SK-N-SH (cell line): ENCODE measurements at regions not wholly inside any gene's neighbourhood (a gene's known extent, or its start where the extent isn't known, plus 50 kb on each side); places are given as distances from the start of the nearest gene placed in this dataset.

Source experiments
- CTCF ChIA-PET: fragments of 300-600, 350-600 bp; formaldehyde crosslinking; extraction: SDS; loops from one replicate; lab custom pipeline; 2021; lab: Yijun Ruan, JAX
- POLR2A ChIA-PET: fragments of 350-600 bp; sonication (Branson Sonifier 250); formaldehyde crosslinking; extraction: SDS; loops from one replicate; lab custom pipeline; 2020; ENCODE audit warnings: antibody characterized with exemption, inconsistent platforms; lab: Yijun Ruan, JAX
- DNase-seq: peaks from one replicate; pipeline ENCODE4 v3.0.0; 2012
- H2AFZ ChIP-seq: fragments of 200-600 bp; sonication (generic); 2 replicates; pipeline ENCODE4 v1.8.1; 2016; ENCODE audit warnings: antibody characterized with exemption, mild to moderate bottlenecking, low read depth
- H3F3A ChIP-seq: fragments of 200-600 bp; sonication (generic); replicated peaks from 2 replicates; pipeline ENCODE3; 2016; ENCODE audit warnings: antibody characterized with exemption, mild to moderate bottlenecking; ENCODE audit not compliant: insufficient read depth
- H3K27ac ChIP-seq, 2 experiments: fragments of 200-500 bp in 1 of 2; fragments of 200-600 bp in 1 of 2; sonication (Bioruptor generic) in 1 of 2; sonication (generic), shearing (Covaris generic) in 1 of 2; 2 replicates each; pipeline versions ENCODE4 v1.5.1 to v1.6.1; 2014 to 2016; ENCODE audit warnings: low read depth in 2 of 2, inconsistent platforms in 1 of 2, low read length in 1 of 2, mild to moderate bottlenecking in 1 of 2, mixed read lengths in 1 of 2
- H3K27me3 ChIP-seq: fragments of 200-600 bp; sonication (generic), shearing (Covaris generic); 2 replicates; pipeline ENCODE4 v1.6.1; 2016; ENCODE audit warnings: mixed run types; ENCODE audit not compliant: insufficient read depth
- H3K36me3 ChIP-seq, 2 experiments: fragments of 200-500 bp in 1 of 2; fragments of 200-600 bp in 1 of 2; sonication (Bioruptor generic) in 1 of 2; sonication (generic) in 1 of 2; replicated peaks in 1 of 2; 2 replicates each; pipeline versions ENCODE3 to v1.5.1; 2014 to 2016; ENCODE audit warnings: low read length in 1 of 2, mild to moderate bottlenecking in 1 of 2; ENCODE audit not compliant: insufficient read depth in 2 of 2, control insufficient read depth in 1 of 2
- H3K4me1 ChIP-seq, 2 experiments: fragments of 200-500 bp in 1 of 2; fragments of 200-600 bp in 1 of 2; sonication (Bioruptor generic) in 1 of 2; sonication (generic), shearing (Covaris generic) in 1 of 2; 2 replicates each; pipeline versions ENCODE4 v1.5.1 to v1.6.1; 2014 to 2016; ENCODE audit warnings: low read depth in 1 of 2, low read length in 1 of 2, mixed run types in 1 of 2; ENCODE audit not compliant: insufficient read depth in 2 of 2, control insufficient read depth in 1 of 2
- H3K4me2 ChIP-seq: fragments of 200-600 bp; sonication (generic), shearing (Covaris generic); 2 replicates; pipeline ENCODE4 v1.6.1; 2017; ENCODE audit warnings: mixed run types
- H3K4me3 ChIP-seq, 2 experiments: fragments of 200-500 bp in 1 of 2; fragments of 200-600 bp in 1 of 2; sonication (Bioruptor generic) in 1 of 2; sonication (generic), shearing (Covaris generic) in 1 of 2; 2 replicates each; pipeline versions ENCODE4 v1.5.1 to v1.8.1; 2014 to 2016; ENCODE audit warnings: low read depth in 2 of 2, inconsistent platforms in 1 of 2, low read length in 1 of 2, mild to moderate bottlenecking in 1 of 2, mixed read lengths in 1 of 2, moderate library complexity in 1 of 2
- H3K79me2 ChIP-seq: fragments of 200-600 bp; sonication (generic); 2 replicates; pipeline ENCODE4 v1.8.1; 2017; ENCODE audit warnings: mild to moderate bottlenecking; ENCODE audit not compliant: insufficient read depth
- H3K9ac ChIP-seq: fragments of 200-600 bp; sonication (generic); 2 replicates; pipeline ENCODE4 v1.6.1; 2017; ENCODE audit warnings: mixed run types
- H3K9me2 ChIP-seq: fragments of 200-600 bp; sonication (generic); 2 replicates; pipeline ENCODE4 v1.6.1; 2017; ENCODE audit warnings: mixed run types
- H3K9me3 ChIP-seq: fragments of 200-600 bp; sonication (generic); 2 replicates; pipeline ENCODE4 v1.6.1; 2017; ENCODE audit warnings: mixed run types, mild to moderate bottlenecking, moderate library complexity
- H4K20me1 ChIP-seq: fragments of 200-600 bp; sonication (generic); 2 replicates; pipeline ENCODE4 v1.6.1; 2017; ENCODE audit warnings: mild to moderate bottlenecking, mixed run types; ENCODE audit not compliant: insufficient read depth
- CHD2 ChIP-seq: fragments of 150-350 bp; IDR thresholded peaks from 2 replicates; pipeline ENCODE4 v1.6.1; 2018; ENCODE audit warnings: low read length; ENCODE audit not compliant: partially characterized antibody
- CTCF ChIP-seq: fragments of 200-600 bp; sonication (generic); IDR thresholded peaks from 2 replicates; pipeline ENCODE4 v1.6.1; 2017; ENCODE audit warnings: antibody characterized with exemption, mild to moderate bottlenecking, moderate library complexity
- ELF1 ChIP-seq: IDR thresholded peaks from 2 replicates; pipeline ENCODE4 v1.4.0; 2012
- EP300 ChIP-seq, 2 experiments: IDR thresholded peaks; 2 replicates each; pipeline versions ENCODE4 v1.4.0 to v1.6.1; 2012; ENCODE audit warnings: borderline replicate concordance in 1 of 2, low read depth in 1 of 2, low read length in 1 of 2
- EZH2phosphoT487 ChIP-seq: fragments of 200-600 bp; sonication (generic); IDR thresholded peaks from 2 replicates; pipeline ENCODE4 v1.6.1; 2017; ENCODE audit warnings: low read depth, mixed run types, mild to moderate bottlenecking, antibody characterized with exemption, moderate library complexity, borderline replicate concordance
- FOXJ3 ChIP-seq: sonication (generic); formaldehyde crosslinking; IDR thresholded peaks from 2 replicates; pipeline ENCODE4 v1.5.1; 2020; ENCODE audit warnings: mild to moderate bottlenecking, missing genetic modification reagents
- FOXM1 ChIP-seq: IDR thresholded peaks from 2 replicates; pipeline ENCODE4 v1.4.0; 2012; ENCODE audit warnings: low read depth, mild to moderate bottlenecking
- GABPA ChIP-seq: IDR thresholded peaks from 2 replicates; pipeline ENCODE4 v1.4.0; 2012; ENCODE audit warnings: low read depth, mild to moderate bottlenecking
- IRF3 ChIP-seq: fragments of 150-350 bp; IDR thresholded peaks from 2 replicates; pipeline ENCODE4 v1.6.1; 2016; ENCODE audit warnings: mild to moderate bottlenecking, low read depth, low read length
- JUND ChIP-seq: IDR thresholded peaks from 2 replicates; pipeline ENCODE4 v1.4.0; 2012
- MAX ChIP-seq: IDR thresholded peaks from 2 replicates; pipeline ENCODE4 v1.4.0; 2012; ENCODE audit warnings: low read depth
- MEF2A ChIP-seq: IDR thresholded peaks from 2 replicates; pipeline ENCODE4 v1.4.0; 2012; ENCODE audit warnings: low read depth, borderline replicate concordance
- MXI1 ChIP-seq: IDR thresholded peaks from 2 replicates; pipeline ENCODE4 v1.6.1; 2012; ENCODE audit warnings: mild to moderate bottlenecking, low read depth, low read length, improper control_type of control experiment
- NRF1 ChIP-seq: IDR thresholded peaks from 2 replicates; pipeline ENCODE4 v1.6.1; 2012; ENCODE audit warnings: low read depth, mild to moderate bottlenecking, low read length
- POLR2AphosphoS5 ChIP-seq: IDR thresholded peaks from 2 replicates; pipeline ENCODE4 v1.6.1; 2012; ENCODE audit warnings: low read depth, low read length
- RAD21 ChIP-seq: IDR thresholded peaks from 2 replicates; pipeline ENCODE4 v1.6.1; 2012; ENCODE audit warnings: mild to moderate bottlenecking, low read length
- RFX5 ChIP-seq: IDR thresholded peaks from 2 replicates; pipeline ENCODE4 v1.6.1; 2012; ENCODE audit warnings: mild to moderate bottlenecking, improper control_type of control experiment, low read length
- SMC3 ChIP-seq: IDR thresholded peaks from 2 replicates; pipeline ENCODE4 v1.6.1; 2012; ENCODE audit warnings: low read depth, low read length, improper control_type of control experiment
- TCF12 ChIP-seq: IDR thresholded peaks from 2 replicates; pipeline ENCODE4 v1.4.0; 2012
- TEAD4 ChIP-seq: IDR thresholded peaks from 2 replicates; pipeline ENCODE4 v1.4.0; 2012; ENCODE audit warnings: mild to moderate bottlenecking, borderline replicate concordance; ENCODE audit not compliant: insufficient read depth
- USF1 ChIP-seq: IDR thresholded peaks from 2 replicates; pipeline ENCODE4 v1.4.0; 2012; ENCODE audit warnings: low read depth, borderline replicate concordance
- USF2 ChIP-seq: fragments of 150-350 bp; IDR thresholded peaks from 2 replicates; pipeline ENCODE4 v1.6.1; 2017; ENCODE audit warnings: antibody characterized with exemption, low read length, low read depth, borderline replicate concordance
- YY1 ChIP-seq: IDR thresholded peaks from 2 replicates; pipeline ENCODE4 v1.4.0; 2012; ENCODE audit warnings: low read depth, mild to moderate bottlenecking
- ZBTB33 ChIP-seq: IDR thresholded peaks from 2 replicates; pipeline ENCODE4 v1.4.0; 2012; ENCODE audit warnings: low read depth, borderline replicate concordance
- WGBS: methylation state at CpG from one replicate; pipeline ENCODE4 v1.1.6; 2017; ENCODE audit warnings: low lambda C conversion rate; 5-methylcytosine and 5-hydroxymethylcytosine counted together

- TF ChIP-seq MEF2A (no peak), EZH2phosphoT487 (no peak), RFX5 (no peak), TCF12 (no peak), CTCF (no peak), POLR2AphosphoS5 (no peak), FOXM1 (no peak), EP300 (IDR thresholded peaks at IDR 0.05; ENCODE audit: borderline replicate concordance in 1 of 2, low read depth in 1 of 2, low read length in 1 of 2) (no peak), ZBTB33 (no peak), SMC3 (no peak), NRF1 (no peak), RAD21 (no peak)
- TF ChIP-seq, all 33 proteins: peak for 0
- Histone ChIP-seq H2AFZ (no peak overlapping the region), H3K4me2 (no peak overlapping the region), H3K9me2 (no peaks in the 10 kb centered on the region), H3F3A (no peaks in the 10 kb centered on the region), H3K79me2 (no peaks in the 10 kb centered on the region), H3K4me1 (peaks cover 6 to 10% of the 10 kb centered on the region in 2 experiments; a peak in 3 of 4 replicates), H3K9ac (no peak overlapping the region), H3K27ac (no peak overlapping the region), H3K9me3 (no peaks in the 10 kb centered on the region), H3K27me3 (no peaks in the 10 kb centered on the region), H3K36me3 (no peaks in the 10 kb centered on the region), H4K20me1 (no peaks in the 10 kb centered on the region), H3K4me3 (no peak overlapping the region)
- no peak for DNase-seq
- 94% methylated on average over 1 of the region's 1 CpG for WGBS
- ChIA-PET CTCF (interaction anchor here (1.4 kb wide), 1 partner anchor 9 kb away, joined by 5 read pairs; no protein-coding TSS in a partner anchor), POLR2A (no interaction called here)
Observed at GRCh38 chr13:44808185-44808584, 181.1 kb downstream of the NUFIP1 start.

- no peak overlapping the region for H3K27ac ChIP-seq
- no peak overlapping the region for H3K4me3 ChIP-seq
- POLR2A ChIA-PET: no interaction called here
- no peaks in the 10 kb centered on the region for H4K20me1 ChIP-seq
- CTCF ChIA-PET: interaction anchor here (0.6 to 1.4 kb wide), 2 partner anchors 10 to 256 kb away, joined by 3 to 5 read pairs; no protein-coding TSS in a partner anchor
- H3K4me1 ChIP-seq: peaks cover 6 to 10% of the 10 kb centered on the region in 2 experiments
- H3K4me2 ChIP-seq: no peak overlapping the region
- no peak overlapping the region for H3K9ac ChIP-seq
- H3K27me3 ChIP-seq: no peaks in the 10 kb centered on the region
- H3K9me3 ChIP-seq: no peaks in the 10 kb centered on the region
- DNase-seq: no peak
- no peaks in the 10 kb centered on the region for H3F3A ChIP-seq
- no peaks in the 10 kb centered on the region for H3K36me3 ChIP-seq
- 95% methylated on average over 5 of the region's 5 CpGs for WGBS
- no peak overlapping the region for H2AFZ ChIP-seq
- no peaks in the 10 kb centered on the region for H3K79me2 ChIP-seq
- H3K9me2 ChIP-seq: no peaks in the 10 kb centered on the region
- no peak for TF ChIP-seq JUND
- TF ChIP-seq IRF3: no peak
- no peak for TF ChIP-seq USF2
- no peak for TF ChIP-seq FOXJ3 (CRISPR knock-in tag)
- TF ChIP-seq ELF1: no peak
- TF ChIP-seq POLR2AphosphoS5: no peak
- no peak for TF ChIP-seq TEAD4
- no peak for TF ChIP-seq MXI1
- no peak for TF ChIP-seq USF1
- TF ChIP-seq GABPA: no peak
- no peak for TF ChIP-seq MAX
- TF ChIP-seq YY1: no peak
- no peak for TF ChIP-seq CHD2
Observed at GRCh38 chr13:44807449-44808034, 181.7 kb downstream of the NUFIP1 start.
